IMR-90 (cell line): ENCODE measurements at regions not wholly inside any gene's neighbourhood (a gene's known extent, or its start where the extent isn't known, plus 50 kb on each side); places are given as distances from the start of the nearest gene placed in this dataset.

ENCODE experiments used
- ATAC-seq: fragments of 200-7000 bp; cut with Tn5 transposase; 2 replicates; pipeline ENCODE4 v1.9.1; 2020; ENCODE audit warnings: low read depth, mild to moderate bottlenecking, moderate library complexity
- BruUV-seq: library from RNA; stranded (reverse); fragments of 400-500 nt; replicated peaks from 2 replicates; lab custom pipeline; 2021; lab: Mats Ljungman, UMichigan
- CTCF ChIA-PET: fragments of 300-600 bp; formaldehyde crosslinking; extraction: SDS; loops from one replicate; lab custom pipeline; 2021; ENCODE audit warnings: antibody characterized with exemption; lab: Yijun Ruan, JAX
- POLR2A ChIA-PET: fragments of 300-600 bp; sonication (Branson Sonifier 250); formaldehyde crosslinking; loops from one replicate; lab custom pipeline; 2022; ENCODE audit warnings: antibody characterized with exemption; ENCODE audit not compliant: unreplicated experiment; lab: Charles Lee
- DNase-seq: peaks from one replicate; pipeline ENCODE4 v3.0.0; 2013
- H2AFZ ChIP-seq: replicated peaks from 2 replicates; pipeline ENCODE3; 2013; ENCODE audit warnings: low read length, mild to moderate bottlenecking; ENCODE audit not compliant: poor library complexity
- H2AK5ac ChIP-seq: 2 replicates; pipeline ENCODE4 v1.6.1; 2013; ENCODE audit warnings: low read depth, low read length, inconsistent platforms
- H2AK9ac ChIP-seq: replicated peaks from 2 replicates; pipeline ENCODE3; 2013; ENCODE audit warnings: mild to moderate bottlenecking, low read depth, low read length, moderate library complexity; ENCODE audit not compliant: poor library complexity
- H2BK120ac ChIP-seq: 2 replicates; pipeline ENCODE4 v1.6.1; 2013; ENCODE audit warnings: low read depth, low read length, inconsistent platforms
- H2BK15ac ChIP-seq: 3 replicates; pipeline ENCODE4 v1.6.1; 2013; ENCODE audit warnings: low read depth, low read length, inconsistent platforms
- H2BK20ac ChIP-seq: 2 replicates; pipeline ENCODE4 v1.6.1; 2013; ENCODE audit warnings: low read depth, mild to moderate bottlenecking, inconsistent platforms, low read length, moderate library complexity
- H2BK5ac ChIP-seq: 2 replicates; pipeline ENCODE4 v1.6.1; 2013; ENCODE audit warnings: mild to moderate bottlenecking, low read depth, low read length, inconsistent platforms; ENCODE audit not compliant: poor library complexity, severe bottlenecking
- H3K14ac ChIP-seq: replicated peaks from 2 replicates; pipeline ENCODE4 v1.6.1; 2013; ENCODE audit warnings: low read depth, low read length, inconsistent platforms
- H3K18ac ChIP-seq: 2 replicates; pipeline ENCODE4 v1.6.1; 2013; ENCODE audit warnings: low read depth, low read length, control low read depth
- H3K23ac ChIP-seq: 2 replicates; pipeline ENCODE4 v1.6.1; 2013; ENCODE audit warnings: low read depth, low read length, inconsistent platforms
- H3K27ac ChIP-seq: 2 replicates; pipeline ENCODE4 v1.5.1; 2013; ENCODE audit warnings: mild to moderate bottlenecking, control low read depth, low read length; ENCODE audit not compliant: insufficient read depth
- H3K27me3 ChIP-seq: 2 replicates; pipeline ENCODE4 v1.6.1; 2013; ENCODE audit warnings: low read length; ENCODE audit not compliant: control insufficient read depth, insufficient read depth
- H3K36me3 ChIP-seq: 2 replicates; pipeline ENCODE4 v1.6.1; 2013; ENCODE audit warnings: low read length, mixed read lengths; ENCODE audit not compliant: control insufficient read depth, insufficient read depth
- H3K4ac ChIP-seq: 2 replicates; pipeline ENCODE4 v1.6.1; 2013; ENCODE audit warnings: low read depth, low read length, inconsistent platforms
- H3K4me1 ChIP-seq: 2 replicates; pipeline ENCODE4 v1.6.1; 2013; ENCODE audit warnings: low read length, mixed read lengths; ENCODE audit not compliant: control insufficient read depth, insufficient read depth
- H3K4me2 ChIP-seq: 2 replicates; pipeline ENCODE4 v1.6.1; 2013; ENCODE audit warnings: low read depth, mild to moderate bottlenecking, control low read depth, low read length, moderate library complexity
- H3K4me3 ChIP-seq: 2 replicates; pipeline ENCODE4 v1.5.1; 2013; ENCODE audit warnings: low read depth, mild to moderate bottlenecking, control low read depth, low read length, moderate library complexity; ENCODE audit not compliant: insufficient read depth
- H3K56ac ChIP-seq: 2 replicates; pipeline ENCODE4 v1.6.1; 2013; ENCODE audit warnings: low read length, inconsistent platforms; ENCODE audit not compliant: insufficient read depth; ENCODE audit errors: extremely low read depth
- H3K79me1 ChIP-seq, 2 experiments: 2 replicates each; pipeline ENCODE4 v1.6.1; 2013; ENCODE audit warnings: low read length in 2 of 2, inconsistent platforms in 1 of 2, low read depth in 1 of 2
- H3K9ac ChIP-seq: 2 replicates; pipeline ENCODE4 v1.6.1; 2013; ENCODE audit warnings: low read depth, low read length, control low read depth
- H3K9me1 ChIP-seq: 2 replicates; pipeline ENCODE4 v1.6.1; 2013; ENCODE audit warnings: low read length, inconsistent platforms; ENCODE audit not compliant: insufficient read depth
- H3K9me3 ChIP-seq: 2 replicates; pipeline ENCODE4 v1.6.1; 2013; ENCODE audit warnings: low read length; ENCODE audit not compliant: control insufficient read depth, insufficient read depth
- H4K20me1 ChIP-seq: 2 replicates; pipeline ENCODE4 v1.6.1; 2013; ENCODE audit warnings: low read length, inconsistent platforms; ENCODE audit not compliant: insufficient read depth
- H4K5ac ChIP-seq: 2 replicates; pipeline ENCODE4 v1.6.1; 2013; ENCODE audit warnings: mild to moderate bottlenecking, low read depth, low read length, control low read depth
- H4K8ac ChIP-seq, 2 experiments: 2 replicates each; pipeline ENCODE4 v1.6.1; 2013; ENCODE audit warnings: low read depth in 2 of 2, low read length in 2 of 2, control low read depth in 1 of 2, inconsistent platforms in 1 of 2
- H4K91ac ChIP-seq: 2 replicates; pipeline ENCODE4 v1.6.1; 2013; ENCODE audit warnings: low read depth, low read length, inconsistent platforms; ENCODE audit not compliant: insufficient read depth
- BHLHE40 ChIP-seq: fragments of 150-350 bp; IDR thresholded peaks from 2 replicates; pipeline ENCODE4 v1.6.1; 2016; ENCODE audit warnings: mild to moderate bottlenecking, low read depth, low read length
- CEBPB ChIP-seq: IDR thresholded peaks from 2 replicates; pipeline ENCODE4 v1.6.1; 2012; ENCODE audit warnings: low read depth, low read length, improper control_type of control experiment
- CHD1 ChIP-seq: IDR thresholded peaks from 2 replicates; pipeline ENCODE4 v1.6.1; 2012; ENCODE audit warnings: low read depth, low read length, improper control_type of control experiment
- CTCF ChIP-seq: conservative IDR thresholded peaks from 2 replicates; pipeline ENCODE4 v1.5.1; 2012; ENCODE audit warnings: mild to moderate bottlenecking, low read depth, low read length, improper control_type of control experiment
- ELK1 ChIP-seq: fragments of 150-350 bp; IDR thresholded peaks from 2 replicates; pipeline ENCODE4 v1.6.1; 2016; ENCODE audit warnings: low read depth, mild to moderate bottlenecking, low read length, moderate library complexity, borderline replicate concordance
- FOS ChIP-seq: fragments of 150-350 bp; IDR thresholded peaks from 2 replicates; pipeline ENCODE4 v1.6.1; 2016; ENCODE audit warnings: low read depth, low read length
- MAFK ChIP-seq: IDR thresholded peaks from 2 replicates; pipeline ENCODE4 v1.6.1; 2012; ENCODE audit warnings: low read depth, low read length, improper control_type of control experiment
- MAZ ChIP-seq: IDR thresholded peaks from 2 replicates; pipeline ENCODE4 v1.6.1; 2012; ENCODE audit warnings: low read depth, mild to moderate bottlenecking, low read length, improper control_type of control experiment, moderate library complexity, borderline replicate concordance
- MXI1 ChIP-seq: IDR thresholded peaks from 2 replicates; pipeline ENCODE4 v1.6.1; 2012; ENCODE audit warnings: low read depth, mild to moderate bottlenecking, low read length, moderate library complexity, borderline replicate concordance
- NFE2L2 ChIP-seq: fragments of 150-350 bp; IDR thresholded peaks from 2 replicates; pipeline ENCODE4 v1.6.1; 2016; ENCODE audit warnings: low read depth, mild to moderate bottlenecking, low read length
- POLR2A ChIP-seq: IDR thresholded peaks from 2 replicates; pipeline ENCODE4 v1.6.1; 2012; ENCODE audit warnings: mild to moderate bottlenecking, low read depth, low read length
- RAD21 ChIP-seq: IDR thresholded peaks from 2 replicates; pipeline ENCODE4 v1.6.1; 2012; ENCODE audit warnings: low read length, improper control_type of control experiment
- RCOR1 ChIP-seq: IDR thresholded peaks from 2 replicates; pipeline ENCODE4 v1.6.1; 2012; ENCODE audit warnings: mild to moderate bottlenecking, low read length, improper control_type of control experiment; ENCODE audit not compliant: insufficient replicate concordance
- RFX5 ChIP-seq: IDR thresholded peaks from 2 replicates; pipeline ENCODE4 v1.8.0; 2012; ENCODE audit warnings: low read depth, mild to moderate bottlenecking, low read length, moderate library complexity
- SMC3 ChIP-seq: fragments of 150-350 bp; IDR thresholded peaks from 2 replicates; pipeline ENCODE4 v1.6.1; 2016; ENCODE audit warnings: low read depth, mild to moderate bottlenecking, antibody characterized with exemption, low read length, moderate library complexity
- USF2 ChIP-seq: fragments of 150-350 bp; IDR thresholded peaks from 2 replicates; pipeline ENCODE4 v1.6.1; 2017; ENCODE audit warnings: mild to moderate bottlenecking, antibody characterized with exemption, low read length, low read depth
- WGBS, 2 experiments: methylation state at CpG; one replicate each; pipeline versions ENCODE4 v1.1.5 to v1.1.7; 2013; ENCODE audit warnings: missing lambda C conversion rate in 2 of 2; ENCODE audit not compliant: insufficient read length in 1 of 2; ENCODE audit errors: extremely low coverage in 2 of 2; 5-methylcytosine and 5-hydroxymethylcytosine counted together
- dilution Hi-C: fragments of 300-500 bp; cut with HindIII; formaldehyde crosslinking; loops from one replicate; pipeline ENCODE4 v1.14.3; 2018; ENCODE audit warnings: low sequenced_read_pairs; ENCODE audit not compliant: unreplicated experiment
- in situ Hi-C: fragments of 300-500 bp; cut with MboI; formaldehyde crosslinking; loops from 3 replicates; pipeline ENCODE4 v1.14.3; 2019; ENCODE audit warnings: low sequenced_read_pairs, inconsistent platforms, mixed read lengths
- intact Hi-C: fragments of 100-400 bp; cut with micrococcal nuclease; formaldehyde crosslinking; loops from 2 replicates; pipeline ENCODE4 v1.10.0; 2022

GRCh38 chr12:74781991-74782485 lies 244.4 kb downstream of the ATXN7L3B start:
- H4K8ac ChIP-seq = no peak overlapping the region
- no peak for DNase-seq
- no peak overlapping the region for H3K4me3 ChIP-seq
- no peak overlapping the region for H2BK15ac ChIP-seq
- H2BK120ac ChIP-seq = no peak overlapping the region
- no peak overlapping the region for H2AFZ ChIP-seq
- no peaks in the 10 kb centered on the region for H3K9me3 ChIP-seq
- ChIA-PET POLR2A (no interaction called here), CTCF (no interaction called here)
- H3K79me1 ChIP-seq = no peaks in the 10 kb centered on the region
- no peak overlapping the region for H2AK9ac ChIP-seq
- no peaks in the 10 kb centered on the region for H3K9me1 ChIP-seq
- ATAC-seq = no peak
- BruUV-seq = no TSS peak
- no peak overlapping the region for H2BK20ac ChIP-seq
- no peak overlapping the region for H3K14ac ChIP-seq
- H3K27ac ChIP-seq = no peak overlapping the region
- H3K9ac ChIP-seq = no peak overlapping the region
- no peaks in the 10 kb centered on the region for H3K27me3 ChIP-seq
- TF ChIP-seq CEBPB (no peak), NFE2L2 (no peak), BHLHE40 (no peak), RFX5 (no peak), RCOR1 (no peak), MAFK (no peak), USF2 (no peak), RAD21 (no peak), CHD1 (no peak), CTCF (no peak), ELK1 (no peak), MXI1 (no peak), MAZ (no peak), POLR2A (no peak), SMC3 (no peak), FOS (no peak)
- H3K4me2 ChIP-seq = no peak overlapping the region
- no peak overlapping the region for H4K91ac ChIP-seq
- H3K4me1 ChIP-seq = no peaks in the 10 kb centered on the region
- H2BK5ac ChIP-seq = no peak overlapping the region
- H3K56ac ChIP-seq = no peak overlapping the region
- no peak overlapping the region for H3K4ac ChIP-seq
- no peak overlapping the region for H4K5ac ChIP-seq
- H4K20me1 ChIP-seq = no peaks in the 10 kb centered on the region
- no peak overlapping the region for H2AK5ac ChIP-seq
- dilution Hi-C loops (no loop called here), in situ Hi-C loops (no loop called here), intact Hi-C loops (no loop called here)
- H3K36me3 ChIP-seq = no peaks in the 10 kb centered on the region
- no peak overlapping the region for H3K23ac ChIP-seq
- no peak overlapping the region for H3K18ac ChIP-seq
- WGBS, 2 experiments = no CpG with 5 or more reads among the region's 1 CpG
